Right ventricle myocardium superior (tissue), 1 donor: ENCODE measurements at regions not wholly inside any gene's neighbourhood (a gene's known extent, or its start where the extent isn't known, plus 50 kb on each side); places are given as distances from the start of the nearest gene placed in this dataset.

ENCODE experiments used
- ATAC-seq: fragments of 200-7000 bp; cut with Tn5 transposase; one replicate; pipeline ENCODE4 v1.9.1; 2020; ENCODE audit warnings: mild to moderate bottlenecking; ENCODE audit not compliant: poor library complexity
- DNase-seq: peaks from one replicate; pipeline ENCODE4 v3.0.0-alpha.2; 2020
- intact Hi-C: fragments of 100-400 bp; cut with DNase I; formaldehyde crosslinking; loops from one replicate; pipeline ENCODE4 v1.11.2; 2022
- donor health status: DM: no; HTN: yes; CAD: no; lungs with severe emphysema.

DNA sequence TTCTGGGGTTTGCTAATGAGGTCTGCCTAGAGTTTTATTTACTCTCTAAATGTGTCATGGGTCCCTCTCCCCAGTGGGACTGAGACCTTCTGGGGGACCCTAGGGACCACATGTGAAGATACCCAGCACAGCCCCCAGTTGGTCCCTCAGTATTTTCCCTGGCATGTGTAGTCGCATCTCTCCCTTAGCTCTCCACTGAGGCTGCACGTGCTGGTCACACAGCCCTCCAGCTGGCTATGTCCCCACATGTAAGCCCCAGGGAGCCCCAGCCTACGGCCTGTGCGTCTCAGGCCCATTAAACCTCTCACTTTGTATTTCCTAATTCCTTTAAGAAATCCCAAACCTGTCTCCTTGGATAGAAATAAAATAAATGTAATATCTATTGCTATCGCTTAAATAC is 189.6 kb upstream of the TSHZ3 start:
- ATAC-seq (no peak), DNase-seq (no peak)
- intact Hi-C loops, result no loop called here

DNA sequence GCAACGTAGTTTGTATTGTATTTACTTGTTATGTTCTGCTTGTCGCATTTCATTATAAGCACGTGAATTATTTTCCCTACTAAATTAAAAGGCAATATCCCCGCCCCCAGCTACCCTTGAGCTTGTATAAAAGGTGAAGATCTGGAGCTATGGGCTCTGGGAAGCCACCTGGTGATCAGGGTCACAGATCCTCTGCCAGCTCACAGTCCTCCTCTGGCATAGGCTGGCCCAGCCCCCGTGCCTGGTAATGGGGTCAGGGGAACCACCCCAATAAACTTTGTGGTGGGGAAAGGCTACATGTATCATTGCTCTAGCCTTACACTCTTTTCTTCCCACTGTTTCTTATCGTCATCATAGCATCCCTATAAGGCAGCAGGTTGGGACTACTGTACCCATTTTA is 190.2 kb upstream of the TSHZ3 start:
- ATAC-seq, result no peak
- DNase-seq, result no peak
- intact Hi-C loops, result no loop called here

- ATAC-seq (no peak), DNase-seq (no peak)
- intact Hi-C loops, result no loop called here
These were observed 192.2 kb upstream of the TSHZ3 start for GRCh38 chr19:31541396-31541795.

DNA sequence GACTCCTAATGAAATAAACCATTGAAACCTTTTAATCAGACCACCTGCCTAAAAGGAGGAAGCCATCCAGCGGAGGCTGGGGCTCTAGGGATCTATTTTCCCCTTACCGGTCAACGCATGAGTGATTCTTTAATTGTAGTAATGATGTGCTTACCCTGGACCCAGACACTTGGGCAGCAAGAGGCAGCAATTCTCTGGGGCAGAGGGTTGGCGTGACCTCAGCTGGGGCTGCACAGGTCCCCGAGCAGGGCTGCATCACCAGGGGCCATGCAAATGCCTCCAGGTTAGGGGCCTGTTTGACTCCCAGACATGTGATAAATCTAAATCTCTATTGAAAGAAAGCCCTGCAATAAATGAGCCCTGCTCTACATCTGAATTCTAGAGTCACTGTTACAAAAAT is 194.2 kb upstream of the TSHZ3 start:
- DNase-seq, result no peak
- intact Hi-C loops, result no loop called here

GRCh38 chr19:31545777-31546176 is 196.5 kb upstream of the TSHZ3 start:
- intact Hi-C loops, result no loop called here
- ATAC-seq, result no peak
- DNase-seq, result no peak

More for the DNA sequence above, 194.2 kb upstream of the TSHZ3 start:
- no peak for ATAC-seq

DNA sequence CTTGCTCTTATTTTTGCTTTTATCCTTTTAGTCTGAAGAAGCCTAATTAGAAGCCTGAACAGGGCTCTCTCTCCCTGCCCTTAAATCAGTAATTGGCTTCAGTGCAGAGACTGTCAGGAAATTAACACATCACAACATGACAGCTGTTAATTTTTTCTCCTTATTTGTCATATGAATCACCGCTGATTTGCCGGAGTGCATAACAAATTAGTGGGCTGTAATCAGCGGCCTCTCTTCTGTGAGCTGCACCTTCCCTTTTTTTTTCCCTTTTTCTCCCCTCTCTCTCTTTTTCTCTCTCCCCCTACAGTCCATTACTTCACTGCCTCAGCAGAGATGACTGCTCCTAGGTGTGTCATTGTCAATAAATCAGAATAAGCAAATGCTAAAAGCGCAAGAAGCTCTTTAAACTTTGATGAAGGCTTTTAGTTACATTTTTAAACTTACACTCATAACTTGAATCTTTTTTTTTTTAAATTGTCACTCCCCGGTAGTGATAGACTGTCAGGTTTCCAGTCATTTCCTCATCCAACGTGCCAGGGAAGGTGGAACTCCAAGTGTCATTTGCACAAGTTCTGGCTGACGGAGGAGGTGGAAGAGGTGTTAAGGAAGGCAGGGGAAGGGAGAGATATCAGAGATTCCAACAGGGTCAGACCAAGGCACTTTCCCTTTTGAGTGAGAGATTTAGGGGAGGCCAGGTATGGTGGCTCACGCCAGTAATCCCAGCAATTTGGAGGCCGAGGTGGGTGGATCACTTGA is 197.1 kb upstream of the TSHZ3 start:
- intact Hi-C loops, result no loop called here
- DNase-seq (no peak), ATAC-seq (no peak)

DNA sequence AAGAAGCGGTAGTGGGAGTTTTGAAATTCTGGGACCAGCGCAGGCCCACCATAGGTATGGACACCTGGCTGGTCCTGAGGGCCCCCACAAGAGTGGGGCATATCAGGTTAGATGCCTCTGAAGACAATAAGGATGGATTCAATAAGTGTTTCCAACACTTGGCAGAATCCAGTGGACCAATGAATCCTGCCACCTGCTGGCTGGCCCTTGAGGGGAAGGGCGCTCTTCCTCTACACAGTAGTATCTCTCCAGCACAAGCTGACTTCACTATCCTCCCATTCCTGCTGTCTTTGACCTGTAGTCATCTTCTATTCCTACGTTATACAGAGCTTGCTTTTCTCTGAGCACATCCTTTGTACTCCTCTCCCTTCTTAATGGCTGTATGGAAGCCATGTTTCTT is 199.7 kb upstream of the TSHZ3 start:
- no peak for DNase-seq
- ATAC-seq, result no peak
- intact Hi-C loops, result no loop called here

GRCh38 chr19:31553112-31553845 is 204.0 kb upstream of the TSHZ3 start:
- ATAC-seq (no peak), DNase-seq (no peak)
- intact Hi-C loops, result no loop called here

GRCh38 chr19:31553846-31554215 is 204.6 kb upstream of the TSHZ3 start:
- ATAC-seq (peak; percentile 25), DNase-seq (no peak)
- intact Hi-C loops, result no loop called here

DNA sequence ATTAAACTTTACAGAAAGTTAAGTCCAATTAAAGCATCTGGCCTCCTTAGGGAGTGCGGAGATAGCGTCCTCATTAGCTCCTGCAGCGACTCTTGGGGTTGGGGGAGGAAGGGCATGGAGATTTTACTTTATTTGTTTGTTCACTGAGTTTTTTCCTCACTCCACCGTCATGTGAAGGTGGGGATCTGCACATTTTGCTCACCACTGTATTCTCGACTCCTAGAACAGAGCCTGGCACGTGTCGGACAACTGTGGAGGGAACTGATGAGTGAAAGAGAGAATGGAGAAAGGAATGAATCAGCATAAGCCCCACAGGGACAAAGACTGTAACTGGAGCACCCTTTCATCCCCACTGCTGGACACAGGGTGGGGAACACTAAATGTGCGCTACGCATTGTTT is 205.1 kb upstream of the TSHZ3 start:
- intact Hi-C loops, result no loop called here
- DNase-seq (no peak), ATAC-seq (no peak)

DNA sequence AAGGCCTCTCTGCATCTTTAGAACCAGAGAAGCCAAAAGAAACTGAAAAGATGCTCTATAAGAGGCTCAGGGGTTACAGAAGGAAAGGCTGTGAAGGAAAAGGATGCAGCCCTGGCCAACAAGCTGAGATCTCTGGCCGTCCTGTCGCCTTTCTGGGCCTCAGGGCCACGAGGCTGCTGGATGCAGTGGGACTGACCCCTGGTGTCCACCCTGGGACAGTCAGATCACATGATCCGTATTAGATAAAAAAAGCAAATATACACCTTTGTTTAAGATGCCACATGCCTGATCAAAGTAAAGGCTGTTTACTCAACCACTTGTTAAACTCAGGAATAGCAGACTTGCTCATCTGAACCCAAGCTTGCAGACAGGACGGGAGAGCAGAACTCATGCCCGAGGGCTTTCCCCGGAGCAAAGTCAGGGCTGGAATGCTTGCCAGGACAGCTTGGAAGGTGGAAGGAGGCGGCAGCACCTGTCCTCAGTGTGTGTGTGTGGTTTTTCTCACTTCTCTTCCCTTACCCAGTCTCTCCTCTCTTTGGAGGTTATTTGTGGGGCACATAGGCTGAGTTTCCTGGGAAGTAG is 206.5 kb upstream of the TSHZ3 start:
- intact Hi-C loops, result no loop called here
- no peak for DNase-seq
- no peak for ATAC-seq

GRCh38 chr19:31559494-31559893 is 210.3 kb upstream of the TSHZ3 start:
- DNase-seq (no peak), ATAC-seq (no peak)
- intact Hi-C loops, result no loop called here

DNA sequence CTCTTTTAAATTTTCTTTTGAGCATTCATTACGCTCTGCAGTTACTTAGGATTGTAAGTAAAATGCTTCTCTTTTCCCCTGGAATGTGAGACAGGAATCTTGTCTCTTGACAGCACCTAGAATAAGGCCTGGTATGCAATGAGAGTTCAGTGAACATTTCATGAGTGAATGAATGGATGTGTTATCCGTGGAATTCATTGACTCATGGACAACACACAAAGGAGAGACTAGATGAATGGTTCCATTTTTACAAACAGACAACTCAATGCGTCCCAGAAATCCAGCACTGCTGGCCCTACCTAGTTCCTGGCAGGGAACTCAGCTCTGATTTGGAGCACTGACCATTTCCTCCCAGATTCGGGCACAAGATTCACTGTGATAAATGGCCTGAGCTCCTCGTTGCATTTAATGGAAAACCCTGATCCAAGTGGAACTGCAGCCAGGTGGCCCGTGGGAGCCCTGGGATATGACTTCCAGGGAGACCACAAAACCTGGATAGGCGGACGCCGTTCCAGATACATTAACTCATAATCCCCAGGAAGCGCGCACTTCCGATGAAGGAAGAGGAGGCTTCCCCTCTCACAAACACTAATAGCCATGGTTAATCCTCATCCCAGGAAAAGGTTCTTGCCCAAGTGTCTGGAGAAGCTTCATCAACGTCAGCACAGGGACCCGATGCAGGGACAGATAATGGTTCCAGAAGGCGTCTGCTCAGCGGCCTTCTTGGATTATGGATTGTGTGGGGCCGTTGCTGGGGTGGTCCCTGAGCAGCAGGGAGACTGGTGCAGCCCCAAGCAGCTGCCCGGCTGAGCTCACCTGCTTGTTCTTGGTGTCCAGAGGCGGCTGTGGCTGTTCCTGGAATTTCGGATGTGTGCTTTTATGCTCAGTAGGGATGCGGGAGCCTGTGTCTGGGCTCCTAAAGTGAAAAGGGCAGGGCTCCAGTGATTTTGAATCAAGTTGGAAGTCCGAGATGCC is 211.1 kb upstream of the TSHZ3 start:
- ATAC-seq (no peak), DNase-seq (no peak)
- intact Hi-C loops, result no loop called here

DNA sequence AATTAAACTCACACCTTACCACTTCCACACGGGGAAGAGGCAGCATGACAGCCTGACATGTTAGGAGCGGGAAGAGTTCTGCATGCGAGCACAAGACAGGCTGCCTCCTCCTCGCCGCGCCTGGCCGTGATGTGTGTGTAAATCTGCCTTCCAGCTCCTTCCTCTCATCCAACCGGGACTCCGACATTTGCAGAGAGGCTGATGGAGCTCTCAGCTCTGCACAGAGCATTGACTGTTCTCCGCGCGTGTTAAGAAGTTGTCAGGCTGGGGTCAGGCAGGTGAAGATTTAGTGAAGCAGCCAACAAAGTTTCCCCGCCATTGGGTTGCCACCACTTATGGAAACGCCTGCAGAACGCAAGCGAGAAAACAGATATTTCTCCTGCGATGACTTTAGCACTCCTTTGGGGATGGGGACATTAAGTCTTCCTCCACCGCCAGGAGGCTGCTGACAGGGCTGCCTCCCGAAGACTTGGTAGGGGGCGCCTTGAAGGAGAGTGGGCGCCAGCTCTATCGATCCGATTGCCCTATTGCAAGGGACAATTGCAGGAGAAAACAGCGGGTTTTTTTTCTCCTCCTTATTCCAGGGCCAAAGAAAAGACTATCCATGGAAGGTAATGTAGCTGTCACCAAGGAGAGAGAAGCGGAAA is 213.9 kb upstream of the TSHZ3 start:
- ATAC-seq, result no peak
- intact Hi-C loops, result no loop called here
- no peak for DNase-seq

GRCh38 chr19:31567776-31568175 is 218.5 kb upstream of the TSHZ3 start:
- intact Hi-C loops, result no loop called here
- ATAC-seq, result no peak
- DNase-seq, result no peak

- intact Hi-C loops, result no loop called here
- ATAC-seq (no peak), DNase-seq (no peak)
These were observed 219.5 kb upstream of the TSHZ3 start for GRCh38 chr19:31568724-31569123.

GRCh38 chr19:31570718-31571117 is 221.5 kb upstream of the TSHZ3 start:
- DNase-seq, result no peak
- intact Hi-C loops, result no loop called here
- no peak for ATAC-seq

DNA sequence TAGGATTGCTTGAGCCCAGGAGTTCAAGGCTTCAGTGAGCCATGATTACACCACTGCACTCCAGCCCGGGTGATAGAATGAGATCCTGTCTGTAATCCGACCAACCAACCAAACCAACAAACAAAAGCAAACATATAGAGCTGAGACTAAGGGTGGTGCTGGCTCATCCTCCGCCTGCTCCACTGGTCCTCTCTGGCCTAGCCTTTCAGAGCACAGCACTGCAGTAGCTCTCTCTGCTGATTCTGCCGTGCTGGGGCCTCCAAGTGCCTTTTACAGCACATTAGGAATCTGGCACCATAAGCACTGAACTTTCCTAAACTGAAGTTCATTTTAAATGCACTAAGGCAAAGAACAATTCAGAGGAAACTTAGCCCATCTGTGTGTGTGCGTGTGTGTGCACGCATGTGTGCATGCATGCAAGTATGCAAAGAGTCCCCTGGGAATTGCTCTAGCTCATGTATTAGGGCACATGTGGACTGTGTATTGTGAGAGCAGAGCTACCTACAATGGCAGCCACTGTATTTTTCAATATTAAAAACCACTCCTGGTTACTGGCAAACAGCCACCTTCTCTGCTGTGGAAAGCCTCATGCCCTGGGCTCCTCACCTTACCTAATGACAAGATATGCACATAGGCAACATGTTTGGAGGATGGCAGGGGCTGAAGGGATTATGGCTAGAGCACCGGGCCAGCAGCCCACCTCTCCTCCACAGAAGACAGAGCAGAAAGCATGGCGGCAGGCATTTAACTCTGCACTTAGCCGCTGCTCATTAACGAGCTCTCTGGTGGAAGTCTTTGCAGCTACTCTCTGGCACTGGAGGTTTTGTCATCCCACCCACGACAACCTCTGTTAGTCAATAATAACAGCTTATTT is 223.1 kb upstream of the TSHZ3 start:
- DNase-seq, result no peak
- ATAC-seq, result no peak
- intact Hi-C loops, result no loop called here
